ENCODE measurements at regions not wholly inside any gene's neighbourhood (a gene's known extent, or its start where the extent isn't known, plus 50 kb on each side); places are given as distances from the start of the nearest gene placed in this dataset.
"Not testable (repeated sequence)": the region's sequence is repeated elsewhere in the genome, so short reads cannot be mapped to it uniquely, and the experiment has no call there.

GRCh38 chr10:46156866-46157265 lies 110.8 kb upstream of the MSMB start:
- not testable (repeated sequence) for TF ChIP-seq CTCF (IDR thresholded peaks at IDR 0.05); POLR2AphosphoS2 (conservative IDR thresholded peaks at IDR 0.05; ENCODE audit: low read length); RCOR1 (IDR thresholded peaks at IDR 0.05; ENCODE audit: low read depth, low read length); MAX (IDR thresholded peaks at IDR 0.05)
